ENCODE measurements at regions not wholly inside any gene's neighbourhood (a gene's known extent, or its start where the extent isn't known, plus 50 kb on each side); places are given as distances from the start of the nearest gene placed in this dataset.

DNA sequence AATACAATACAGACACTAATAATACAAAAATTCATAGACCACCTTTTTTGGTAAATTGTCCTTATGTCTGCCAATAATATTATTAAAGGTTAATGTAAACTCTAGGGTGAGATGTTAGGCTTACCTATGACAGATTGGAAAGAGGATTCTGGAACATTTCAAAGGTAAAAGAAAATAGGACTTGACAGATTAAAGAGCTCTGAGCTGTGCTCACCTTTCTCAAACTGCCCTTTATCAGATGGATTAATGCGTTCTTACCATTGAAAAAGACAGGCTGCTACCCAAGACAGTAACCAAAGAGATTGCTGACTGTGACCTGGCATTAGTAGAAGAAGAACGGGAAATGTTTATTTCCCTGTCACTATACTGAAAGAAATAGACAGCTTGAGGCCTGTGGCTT, 156.1 kb upstream of the MRPS30 start:
- DNase-seq (ENCODE audit: low spot score) = no peak
- Histone ChIP-seq H3K4me3 (ENCODE audit: severe bottlenecking) (no peak overlapping the region), H3K27me3 (ENCODE audit: insufficient read depth, poor library complexity, severe bottlenecking) (peaks cover 3% of the 10 kb centered on the region), H3K36me3 (ENCODE audit: low read depth) (no peaks in the 10 kb centered on the region), H3K27ac (ENCODE audit: poor library complexity, severe bottlenecking) (no peak overlapping the region), H3K9me3 (ENCODE audit: severe bottlenecking) (peaks cover 7% of the 10 kb centered on the region), H3K4me1 (ENCODE audit: insufficient read depth, poor library complexity, severe bottlenecking) (no peaks in the 10 kb centered on the region)
- ATAC-seq (ENCODE audit: low read depth) = no peak
- TF ChIP-seq, protein P1, sequence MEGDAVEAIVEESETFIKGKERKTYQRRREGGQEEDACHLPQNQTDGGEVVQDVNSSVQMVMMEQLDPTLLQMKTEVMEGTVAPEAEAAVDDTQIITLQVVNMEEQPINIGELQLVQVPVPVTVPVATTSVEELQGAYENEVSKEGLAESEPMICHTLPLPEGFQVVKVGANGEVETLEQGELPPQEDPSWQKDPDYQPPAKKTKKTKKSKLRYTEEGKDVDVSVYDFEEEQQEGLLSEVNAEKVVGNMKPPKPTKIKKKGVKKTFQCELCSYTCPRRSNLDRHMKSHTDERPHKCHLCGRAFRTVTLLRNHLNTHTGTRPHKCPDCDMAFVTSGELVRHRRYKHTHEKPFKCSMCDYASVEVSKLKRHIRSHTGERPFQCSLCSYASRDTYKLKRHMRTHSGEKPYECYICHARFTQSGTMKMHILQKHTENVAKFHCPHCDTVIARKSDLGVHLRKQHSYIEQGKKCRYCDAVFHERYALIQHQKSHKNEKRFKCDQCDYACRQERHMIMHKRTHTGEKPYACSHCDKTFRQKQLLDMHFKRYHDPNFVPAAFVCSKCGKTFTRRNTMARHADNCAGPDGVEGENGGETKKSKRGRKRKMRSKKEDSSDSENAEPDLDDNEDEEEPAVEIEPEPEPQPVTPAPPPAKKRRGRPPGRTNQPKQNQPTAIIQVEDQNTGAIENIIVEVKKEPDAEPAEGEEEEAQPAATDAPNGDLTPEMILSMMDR (IDR thresholded peaks at IDR 0.05; ENCODE audit: poor library complexity, severe bottlenecking) = no peak

DNA sequence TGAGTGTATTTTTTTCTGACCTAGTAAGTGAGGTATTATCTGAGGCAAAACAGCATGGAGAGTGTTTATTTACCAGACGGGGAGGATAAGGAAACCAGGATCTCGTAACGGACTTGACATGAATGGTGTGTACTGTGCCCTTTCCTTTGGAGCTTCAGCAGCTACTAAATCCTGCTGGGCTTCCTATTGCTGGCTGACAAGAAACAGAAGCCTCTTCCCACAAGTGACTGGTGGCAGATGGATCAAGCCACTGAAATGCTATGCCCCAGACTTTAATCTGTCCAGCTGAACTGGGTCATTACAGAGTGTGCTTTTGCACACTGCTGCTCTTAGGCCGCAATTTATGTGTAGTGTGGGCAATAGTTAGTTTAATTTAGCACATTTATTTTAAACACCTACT, 162.7 kb upstream of the MRPS30 start:
- no peak; the same call in 2 of the 3 replicates for ATAC-seq (ENCODE audit: low read depth)

DNA sequence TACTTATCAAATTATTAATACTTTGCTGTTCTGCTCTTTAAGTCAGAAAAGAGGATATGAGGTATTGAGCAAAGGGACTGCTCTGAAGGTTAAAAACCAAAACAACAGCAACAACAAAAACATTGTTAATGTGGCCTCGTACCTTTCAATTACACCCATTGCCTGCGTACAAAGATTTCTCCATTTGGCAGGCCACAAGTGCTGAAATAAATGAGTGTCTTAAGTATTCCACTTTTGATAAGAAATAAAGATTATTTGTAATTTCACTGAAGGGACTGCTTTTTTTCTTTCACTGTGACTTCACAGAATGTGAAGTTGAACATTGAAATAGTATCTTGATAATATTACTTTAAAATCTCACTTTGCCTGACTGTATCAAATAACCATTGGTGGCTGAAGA, 163.2 kb upstream of the MRPS30 start:
- H3K27ac ChIP-seq (ENCODE audit: poor library complexity, severe bottlenecking) = no peak overlapping the region

More for the DNA sequence above, 162.7 kb upstream of the MRPS30 start:
- no peaks in the 10 kb centered on the region for H3K27me3 ChIP-seq (ENCODE audit: insufficient read depth, poor library complexity, severe bottlenecking)
- H3K4me1 ChIP-seq (ENCODE audit: insufficient read depth, poor library complexity, severe bottlenecking) = no peaks in the 10 kb centered on the region
- no peaks in the 10 kb centered on the region for H3K36me3 ChIP-seq (ENCODE audit: low read depth)
- H3K9me3 ChIP-seq (ENCODE audit: severe bottlenecking) = no peaks in the 10 kb centered on the region
- H3K27ac ChIP-seq (ENCODE audit: poor library complexity, severe bottlenecking) = no peak overlapping the region
- no peak overlapping the region for H3K4me3 ChIP-seq (ENCODE audit: severe bottlenecking)
- TF ChIP-seq, protein P1 (IDR thresholded peaks at IDR 0.05; ENCODE audit: poor library complexity, severe bottlenecking) = no peak
- no peak for DNase-seq (ENCODE audit: low spot score)

DNA sequence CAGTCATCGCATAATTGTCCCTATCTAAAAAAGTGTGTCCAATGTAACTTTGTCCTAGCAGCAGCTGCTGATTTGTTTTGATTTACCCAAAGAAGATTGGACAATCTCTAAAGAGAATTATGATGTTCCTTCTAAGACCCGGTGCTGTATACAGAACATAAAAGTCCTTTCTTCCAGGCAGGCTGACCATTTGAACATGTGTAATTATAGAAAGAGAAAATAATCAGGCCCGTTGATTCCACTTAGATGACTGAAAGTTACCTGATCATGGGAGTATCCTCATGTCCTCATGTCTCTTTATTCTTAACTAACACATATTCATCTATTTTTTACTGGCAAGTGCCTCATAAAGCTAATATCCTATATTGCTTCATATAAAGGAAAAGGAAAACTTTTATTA, 164.1 kb upstream of the MRPS30 start:
- H3K27me3 ChIP-seq (ENCODE audit: insufficient read depth, poor library complexity, severe bottlenecking) = no peaks in the 10 kb centered on the region
- H3K4me1 ChIP-seq (ENCODE audit: insufficient read depth, poor library complexity, severe bottlenecking) = no peaks in the 10 kb centered on the region
- TF ChIP-seq, protein P1 (IDR thresholded peaks at IDR 0.05; ENCODE audit: poor library complexity, severe bottlenecking) = no peak
- H3K36me3 ChIP-seq (ENCODE audit: low read depth) = no peaks in the 10 kb centered on the region
- H3K9me3 ChIP-seq (ENCODE audit: severe bottlenecking) = no peaks in the 10 kb centered on the region
- DNase-seq (ENCODE audit: low spot score) = no peak
- H3K4me3 ChIP-seq (ENCODE audit: severe bottlenecking) = no peak overlapping the region
- ATAC-seq (ENCODE audit: low read depth) = no peak
- H3K27ac ChIP-seq (ENCODE audit: poor library complexity, severe bottlenecking) = no peak overlapping the region

More for the DNA sequence above, 163.2 kb upstream of the MRPS30 start:
- TF ChIP-seq, protein P1 (IDR thresholded peaks at IDR 0.05; ENCODE audit: poor library complexity, severe bottlenecking) = no peak
- ATAC-seq (ENCODE audit: low read depth) = no peak
- Histone ChIP-seq H3K27me3 (ENCODE audit: insufficient read depth, poor library complexity, severe bottlenecking) (no peaks in the 10 kb centered on the region), H3K36me3 (ENCODE audit: low read depth) (no peaks in the 10 kb centered on the region), H3K4me3 (ENCODE audit: severe bottlenecking) (no peak overlapping the region), H3K9me3 (ENCODE audit: severe bottlenecking) (no peaks in the 10 kb centered on the region), H3K4me1 (ENCODE audit: insufficient read depth, poor library complexity, severe bottlenecking) (no peaks in the 10 kb centered on the region)
- no peak for DNase-seq (ENCODE audit: low spot score)

DNA sequence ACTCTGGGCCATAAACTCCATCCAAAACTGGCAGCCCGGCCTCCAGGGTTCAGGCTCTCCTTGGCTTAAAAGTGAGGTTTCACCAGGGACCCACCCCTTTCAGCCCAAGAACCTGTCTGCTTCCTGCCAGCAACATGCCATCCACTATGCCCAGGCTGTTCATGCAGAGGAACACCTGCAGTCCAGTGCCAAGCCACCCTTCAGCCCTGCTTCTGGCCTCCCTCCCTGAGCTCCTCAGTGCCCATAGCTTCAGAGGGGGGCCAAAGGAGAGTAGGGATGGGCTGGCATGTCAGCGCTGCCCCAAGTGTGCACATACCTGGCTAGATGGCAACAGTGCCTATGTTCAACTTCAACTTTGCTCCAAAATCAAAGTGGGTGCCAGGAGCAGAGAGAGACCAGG, 166.9 kb upstream of the MRPS30 start:
- Histone ChIP-seq H3K27me3 (ENCODE audit: insufficient read depth, poor library complexity, severe bottlenecking) (no peaks in the 10 kb centered on the region), H3K9me3 (ENCODE audit: severe bottlenecking) (no peaks in the 10 kb centered on the region), H3K36me3 (ENCODE audit: low read depth) (no peaks in the 10 kb centered on the region), H3K4me1 (ENCODE audit: insufficient read depth, poor library complexity, severe bottlenecking) (no peaks in the 10 kb centered on the region), H3K4me3 (ENCODE audit: severe bottlenecking) (no peak overlapping the region), H3K27ac (ENCODE audit: poor library complexity, severe bottlenecking) (no peak overlapping the region)
- TF ChIP-seq, protein P1 (IDR thresholded peaks at IDR 0.05; ENCODE audit: poor library complexity, severe bottlenecking) = no peak
- ATAC-seq (ENCODE audit: low read depth) (no peak), DNase-seq (ENCODE audit: low spot score) (peak; percentile 25)
